ENCODE measurements at regions not wholly inside any gene's neighbourhood (a gene's known extent, or its start where the extent isn't known, plus 50 kb on each side); places are given as distances from the start of the nearest gene placed in this dataset.
"Not testable (repeated sequence)": the region's sequence is repeated elsewhere in the genome, so short reads cannot be mapped to it uniquely, and the experiment has no call there.

GRCh38 chr4:79117051-79117450 lies 177.8 kb upstream of the PAQR3 start:
- not testable (repeated sequence) for TF ChIP-seq CTCF (conservative IDR thresholded peaks at IDR 0.05; ENCODE audit: low read depth, low read length); EZH2 (IDR thresholded peaks at IDR 0.05; ENCODE audit: low read length, unreplicated experiment); EZH2phosphoT487 (IDR thresholded peaks at IDR 0.05; ENCODE audit: borderline replicate concordance, low read length)

Data from PC-3 (cell line).